Fibroblast of mammary gland (primary cell): ENCODE measurements at regions not wholly inside any gene's neighbourhood (a gene's known extent, or its start where the extent isn't known, plus 50 kb on each side); places are given as distances from the start of the nearest gene placed in this dataset.
"Not testable (repeated sequence)": the region's sequence is repeated elsewhere in the genome, so short reads cannot be mapped to it uniquely, and the experiment has no call there.

Source experiments
- DNase-seq: peaks from one replicate; pipeline ENCODE4 v3.0.0-alpha.2; 2010; ENCODE audit warnings: low read depth
- H3K4me3 ChIP-seq: 2 replicates; pipeline ENCODE4 v1.5.1; 2011; ENCODE audit warnings: low read depth, mild to moderate bottlenecking, low read length, moderate library complexity; ENCODE audit not compliant: control insufficient read depth
- CTCF ChIP-seq: conservative IDR thresholded peaks from 2 replicates; pipeline ENCODE4 v1.5.1; 2011; ENCODE audit warnings: low read depth, low read length, inconsistent platforms; ENCODE audit not compliant: control insufficient read depth, insufficient read depth

DNA sequence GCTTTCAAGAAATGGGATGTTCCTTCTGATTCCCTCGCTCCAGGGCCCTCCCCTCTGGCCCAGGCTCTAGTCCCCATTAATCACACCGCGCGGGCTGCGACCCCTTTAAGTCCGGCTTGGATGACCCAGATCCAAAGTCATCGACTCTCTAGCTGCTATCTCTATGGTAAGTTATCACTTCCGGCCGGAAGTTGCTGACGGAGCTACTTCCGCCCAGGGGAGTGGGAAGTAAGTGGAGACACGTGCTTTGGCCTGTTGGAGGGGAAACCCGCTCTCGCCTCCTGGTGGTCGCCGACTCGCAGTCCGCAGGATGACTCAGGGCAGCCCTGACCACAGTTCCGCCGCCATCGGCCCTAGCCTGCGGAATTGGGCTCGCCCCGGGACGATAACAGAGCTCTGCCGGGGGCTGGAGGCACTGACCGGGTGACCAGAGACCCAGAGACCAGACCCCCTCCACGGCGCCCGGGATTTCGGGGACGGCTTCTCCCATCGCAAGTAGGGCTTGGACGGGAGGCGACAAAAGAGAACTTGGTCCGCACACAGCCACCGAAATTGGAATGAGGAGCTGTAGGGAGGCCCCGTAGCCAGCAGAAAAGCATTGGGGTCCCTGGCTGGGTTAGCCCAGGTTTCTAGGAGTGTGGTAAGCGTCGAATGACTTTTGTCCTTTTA is 52.2 kb upstream of the SEC14L1 start:
- peak; percentile 97 for DNase-seq
- peak; percentile 62 for TF ChIP-seq CTCF
- H3K4me3 ChIP-seq: peak overlapping the region; percentile 93

- no peak for DNase-seq
- peak overlapping the region; percentile 93 for H3K4me3 ChIP-seq
- TF ChIP-seq CTCF: no peak
Measured at GRCh38 chr17:77089124-77089490, 51.7 kb upstream of the SEC14L1 start.

GRCh38 chr17:77089949-77090348 is 50.8 kb upstream of the SEC14L1 start:
- not testable (repeated sequence) for DNase-seq, H3K4me3 ChIP-seq

DNA sequence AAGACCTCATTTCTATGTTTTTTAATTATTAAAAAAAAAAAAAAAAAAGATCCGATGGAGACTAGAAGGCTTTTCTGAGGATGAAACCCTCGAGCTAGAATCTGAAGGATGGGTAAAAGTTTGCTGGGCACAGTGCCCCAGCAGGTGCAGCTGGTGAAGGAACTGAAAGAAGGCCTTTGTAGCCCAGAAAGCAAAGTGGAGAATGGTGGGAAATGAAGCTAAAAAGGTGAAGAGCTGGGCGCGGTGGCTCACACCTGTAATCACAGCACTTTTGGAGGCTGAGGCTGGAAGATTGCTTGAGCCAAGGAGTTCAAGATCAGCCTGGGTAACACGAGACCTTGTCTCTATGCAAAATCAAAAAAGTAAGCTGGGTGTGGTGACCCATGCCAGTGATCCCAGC is 50.3 kb upstream of the SEC14L1 start:
- H3K4me3 ChIP-seq: no peak overlapping the region
- TF ChIP-seq CTCF: no peak
- no peak for DNase-seq
